GM21619 (cell line): ENCODE measurements at regions not wholly inside any gene's neighbourhood (a gene's known extent, or its start where the extent isn't known, plus 50 kb on each side); places are given as distances from the start of the nearest gene placed in this dataset.
"Not testable (repeated sequence)": the region's sequence is repeated elsewhere in the genome, so short reads cannot be mapped to it uniquely, and the experiment has no call there.

ENCODE experiments used
- ATAC-seq: cut with Tn5 transposase; IDR thresholded peaks from one replicate; pipeline ENCODE4 v1.9.1; 2021; ENCODE audit not compliant: unreplicated experiment

DNA sequence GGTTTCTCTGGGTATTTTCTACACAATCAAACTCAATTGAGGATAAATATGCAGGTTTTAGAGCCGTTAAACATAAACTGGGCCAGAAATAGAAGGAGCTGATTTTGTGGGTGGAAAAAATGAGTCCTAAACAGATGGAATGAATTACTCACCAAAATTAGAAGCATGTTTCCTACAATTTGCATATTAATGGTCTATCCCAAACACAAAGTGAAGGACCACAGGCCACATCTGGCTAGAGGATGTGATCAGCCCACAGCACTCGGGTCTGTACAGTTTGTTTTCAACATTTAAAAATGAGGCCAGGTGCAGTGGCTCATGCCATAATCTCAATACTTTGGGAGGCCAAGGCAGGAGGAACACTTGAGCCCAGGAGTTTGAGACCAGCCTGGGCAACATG lies 296.3 kb downstream of the PREX1 start:
- no peak for ATAC-seq

DNA sequence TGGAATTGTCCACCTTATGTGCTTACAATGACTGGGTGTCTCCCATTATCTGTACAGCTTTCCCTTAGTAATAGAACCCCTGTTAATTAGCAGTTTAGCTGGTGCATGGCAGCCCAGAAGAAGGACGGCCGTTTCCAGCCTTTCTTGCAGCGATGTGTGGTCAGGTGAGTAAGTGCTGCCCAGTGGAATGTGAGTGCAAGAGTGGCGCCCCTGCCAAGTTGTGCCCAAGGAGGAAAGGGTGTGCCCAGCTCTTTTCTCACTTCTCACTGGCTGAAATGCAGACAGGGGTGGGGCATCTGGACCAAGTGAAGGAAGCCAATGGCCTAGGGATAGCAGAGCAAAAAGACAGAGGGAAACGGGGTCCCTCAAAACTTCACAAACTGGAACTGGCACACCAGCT lies 296.8 kb downstream of the PREX1 start:
- ATAC-seq, result no peak

DNA sequence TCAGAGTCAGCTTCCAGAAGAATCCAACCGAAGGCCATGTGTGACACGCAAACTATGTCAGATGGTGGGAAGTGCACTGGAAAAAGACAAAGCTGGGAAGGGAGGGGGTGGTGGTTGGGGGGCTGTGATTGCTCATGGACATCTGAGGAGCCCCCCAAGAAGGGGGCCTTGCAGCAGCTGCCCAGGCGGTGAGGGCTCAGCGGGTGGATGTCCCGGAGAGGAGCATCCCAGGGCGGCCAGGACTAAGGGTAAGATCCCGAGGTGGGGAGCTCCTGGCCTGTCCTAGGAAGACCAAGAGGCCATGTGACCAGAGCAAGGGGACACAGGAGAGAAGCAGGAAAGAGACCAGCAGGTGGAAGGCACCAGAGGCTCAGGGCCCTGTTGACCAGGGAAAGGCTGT lies 299.5 kb downstream of the PREX1 start:
- ATAC-seq, result no peak

DNA sequence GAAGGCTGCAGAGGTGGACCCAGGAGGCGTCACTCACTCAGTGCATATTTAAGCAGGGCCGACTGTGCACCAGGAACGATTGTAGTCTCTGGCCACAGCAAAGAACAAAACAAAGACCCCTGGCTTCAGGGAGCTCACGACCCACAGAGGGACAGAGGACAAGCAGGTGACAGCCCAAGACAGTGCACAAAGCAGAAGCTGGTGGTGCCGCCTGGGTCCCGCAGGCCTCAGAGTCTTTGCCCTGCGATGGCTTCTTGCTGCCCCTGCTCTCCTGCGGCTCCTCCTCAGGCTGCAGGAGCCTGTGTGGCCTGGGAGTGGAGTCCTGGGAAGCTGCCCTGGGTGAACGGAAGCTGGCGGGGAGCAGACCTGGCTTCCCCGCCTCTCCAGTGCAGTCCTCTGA lies 300.0 kb downstream of the PREX1 start:
- no peak for ATAC-seq

DNA sequence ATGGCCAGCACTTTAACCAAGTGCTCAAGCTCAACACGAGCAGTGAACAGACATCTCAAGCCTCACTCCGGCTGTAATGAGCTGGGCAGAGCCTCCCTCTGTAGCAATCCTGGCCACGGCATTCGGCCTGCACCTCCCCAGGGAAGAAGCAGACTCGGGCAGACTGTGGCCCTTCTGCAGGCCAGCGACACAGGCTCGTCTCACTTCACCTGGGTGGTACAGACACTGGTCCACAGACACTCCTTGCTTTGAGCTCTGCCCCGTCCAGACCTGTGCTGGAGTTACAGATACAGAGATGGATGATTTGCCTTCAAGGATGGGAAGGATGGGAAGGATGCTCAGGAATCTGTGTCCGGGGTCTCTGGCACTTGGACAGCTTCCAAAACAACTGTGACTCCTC lies 300.9 kb downstream of the PREX1 start:
- no peak for ATAC-seq

DNA sequence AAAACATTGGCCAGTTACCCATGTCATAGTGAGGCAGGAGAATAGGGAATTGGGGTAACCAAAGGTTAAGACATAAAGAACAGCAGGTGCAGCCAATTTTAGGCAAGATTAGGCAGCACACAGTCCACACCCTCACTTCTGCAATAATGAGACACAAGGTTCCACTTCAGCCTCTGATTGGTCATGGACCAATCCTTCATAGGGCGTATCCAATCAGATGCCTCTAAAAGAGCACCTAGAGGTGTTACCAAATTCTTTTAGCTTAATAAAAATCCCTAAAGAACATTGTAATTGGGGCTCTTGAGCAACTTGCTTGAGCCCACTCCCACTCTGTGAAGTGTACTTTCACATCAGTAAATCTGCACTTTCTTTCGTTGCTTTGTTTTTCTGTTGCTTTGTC lies 302.4 kb downstream of the PREX1 start:
- ATAC-seq, result no peak

DNA sequence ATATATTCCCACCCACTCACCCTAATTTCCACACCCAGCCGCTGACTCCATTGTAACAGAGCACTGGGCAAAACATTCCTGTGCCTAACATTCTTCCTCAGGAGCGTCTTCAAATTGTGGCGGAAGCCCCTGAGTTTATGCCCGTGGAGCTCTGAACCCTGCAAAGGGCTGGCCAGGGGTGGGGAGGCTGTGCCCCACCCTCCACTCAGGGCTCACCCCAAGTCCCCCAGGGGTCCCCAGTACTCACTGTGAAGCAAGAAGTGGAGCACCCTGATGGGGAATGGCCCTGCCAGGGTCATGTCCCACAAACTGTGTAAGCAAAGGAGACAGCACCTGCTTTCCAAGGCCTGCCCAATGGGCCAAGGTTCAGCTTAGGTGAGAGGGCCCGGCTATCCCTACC lies 303.2 kb downstream of the PREX1 start:
- no peak for ATAC-seq

DNA sequence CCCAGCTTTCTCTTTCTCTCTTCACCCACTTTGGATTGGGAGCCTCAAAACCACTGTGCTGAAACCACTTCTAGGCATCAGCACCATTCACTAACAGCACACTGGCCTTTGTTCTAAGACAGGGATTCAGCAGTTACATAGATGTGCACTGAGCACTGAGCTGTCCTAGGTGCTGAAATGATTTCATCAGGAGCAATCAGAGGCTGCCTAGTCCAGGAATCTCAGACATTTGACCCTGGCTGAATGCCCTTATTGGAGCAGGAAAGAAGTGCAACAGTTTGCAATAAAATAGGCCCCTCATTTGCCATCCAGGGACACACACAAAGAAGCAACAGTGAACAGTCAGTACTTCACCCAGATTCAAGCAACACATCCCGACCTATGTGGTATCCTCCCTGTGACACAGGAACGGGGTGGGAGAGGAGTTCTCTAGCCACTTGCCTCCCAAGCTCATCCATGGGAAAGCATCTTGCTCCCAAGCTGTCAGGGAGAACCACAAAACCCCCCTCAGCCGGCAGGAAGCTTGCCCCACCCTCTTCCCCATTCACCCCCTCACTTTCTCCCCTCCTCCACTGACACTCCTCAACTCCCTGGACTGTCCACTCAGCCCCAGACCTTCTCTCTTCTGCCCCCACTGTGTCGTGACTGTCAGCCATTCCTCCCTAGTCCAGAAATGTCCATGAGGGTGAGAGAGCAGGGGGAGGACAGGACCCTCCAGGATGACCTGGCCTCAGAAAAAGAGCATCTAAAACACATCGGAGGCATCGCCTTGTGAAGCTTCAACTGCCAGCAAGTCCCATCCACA lies 304.4 kb downstream of the PREX1 start:
- ATAC-seq, result no peak

DNA sequence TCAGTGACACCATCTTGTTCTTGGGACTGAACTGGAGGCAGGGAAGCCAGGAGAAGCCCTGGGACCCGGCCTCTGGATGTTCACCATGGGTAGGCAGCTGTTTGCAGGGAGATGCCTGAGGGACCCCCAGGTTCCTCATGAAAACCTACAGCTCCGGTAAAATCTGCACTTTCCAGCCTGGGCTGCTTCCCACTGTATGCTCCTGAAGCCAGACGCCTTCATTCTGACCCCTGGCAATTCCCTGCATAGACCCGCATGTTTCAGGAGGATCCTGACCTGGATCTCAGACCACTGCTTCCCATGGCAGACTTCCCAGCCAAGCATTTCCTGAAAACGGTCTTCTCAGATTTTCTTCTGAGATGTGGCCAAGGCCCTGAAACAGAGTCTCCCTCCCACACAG lies 306.7 kb downstream of the PREX1 start:
- no peak for ATAC-seq

DNA sequence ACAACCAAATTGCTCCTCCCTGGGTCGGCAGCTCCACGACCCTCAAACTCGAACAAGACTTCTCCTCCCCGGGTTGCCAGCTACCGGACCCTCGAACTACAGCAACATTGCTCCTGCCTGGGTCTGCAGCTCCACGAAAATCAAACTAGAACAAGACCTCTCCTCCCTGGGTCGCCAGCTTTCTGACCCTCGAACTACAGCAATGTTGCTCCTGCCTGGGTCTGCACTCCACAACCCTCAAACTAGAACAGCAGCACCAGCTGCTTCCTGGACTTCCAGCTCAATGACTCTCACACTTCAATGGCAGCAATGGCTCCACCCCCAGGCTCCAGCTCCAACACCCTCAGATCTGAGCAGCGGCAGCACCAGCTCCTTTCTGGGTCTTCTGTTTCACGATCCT lies 311.6 kb downstream of the PREX1 start:
- not testable (repeated sequence) for ATAC-seq

DNA sequence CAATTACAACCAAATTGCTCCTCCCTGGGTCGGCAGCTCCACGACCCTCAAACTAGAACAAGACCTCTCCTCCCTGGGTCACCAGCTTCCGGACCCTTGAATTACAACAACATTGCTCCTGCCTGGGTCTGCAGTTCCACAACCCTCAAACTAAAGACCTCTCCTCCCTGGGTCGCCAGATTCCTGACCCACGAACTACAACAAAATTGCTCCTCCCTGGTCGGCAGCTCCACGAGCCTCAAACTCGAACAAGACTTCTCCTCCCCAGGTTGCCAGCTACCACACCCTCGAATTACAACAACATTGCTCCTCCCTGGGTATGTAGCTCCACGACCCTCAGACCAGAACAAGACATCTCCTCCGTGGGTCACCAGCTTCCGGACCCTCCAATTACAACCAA lies 313.2 kb downstream of the PREX1 start:
- not testable (repeated sequence) for ATAC-seq

DNA sequence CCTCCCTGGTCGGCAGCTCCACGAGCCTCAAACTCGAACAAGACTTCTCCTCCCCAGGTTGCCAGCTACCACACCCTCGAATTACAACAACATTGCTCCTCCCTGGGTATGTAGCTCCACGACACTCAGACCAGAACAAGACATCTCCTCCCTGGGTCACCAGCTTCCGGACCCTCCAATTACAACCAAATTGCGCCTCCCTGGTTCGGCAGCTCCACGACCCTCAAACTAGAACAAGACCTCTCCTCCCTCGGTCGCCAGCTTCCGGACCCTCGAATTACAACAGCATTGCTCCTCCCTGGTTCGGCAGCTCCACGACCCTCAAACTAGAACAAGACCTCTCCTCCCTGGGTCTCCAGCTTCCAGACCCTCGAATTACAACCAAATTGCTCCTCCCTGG lies 315.3 kb downstream of the PREX1 start:
- ATAC-seq, result not testable (repeated sequence)

DNA sequence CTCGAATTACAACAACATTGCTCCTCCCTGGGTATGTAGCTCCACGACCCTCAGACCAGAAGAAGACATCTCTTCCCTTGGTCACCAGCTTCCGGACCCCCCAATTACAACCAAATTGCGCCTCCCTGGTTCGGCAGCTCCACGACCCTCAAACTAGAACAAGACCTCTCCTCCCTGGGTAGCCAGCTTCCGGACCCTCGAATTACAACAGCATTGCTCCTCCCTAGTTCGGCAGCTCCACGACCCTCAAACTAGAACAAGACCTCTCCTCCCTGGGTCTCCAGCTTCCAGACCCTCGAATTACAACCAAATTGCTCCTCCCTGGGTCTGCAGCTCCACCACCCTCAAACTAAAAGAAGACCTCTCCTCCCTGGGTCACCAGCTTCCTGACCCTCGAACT lies 322.7 kb downstream of the PREX1 start:
- ATAC-seq, result not testable (repeated sequence)

DNA sequence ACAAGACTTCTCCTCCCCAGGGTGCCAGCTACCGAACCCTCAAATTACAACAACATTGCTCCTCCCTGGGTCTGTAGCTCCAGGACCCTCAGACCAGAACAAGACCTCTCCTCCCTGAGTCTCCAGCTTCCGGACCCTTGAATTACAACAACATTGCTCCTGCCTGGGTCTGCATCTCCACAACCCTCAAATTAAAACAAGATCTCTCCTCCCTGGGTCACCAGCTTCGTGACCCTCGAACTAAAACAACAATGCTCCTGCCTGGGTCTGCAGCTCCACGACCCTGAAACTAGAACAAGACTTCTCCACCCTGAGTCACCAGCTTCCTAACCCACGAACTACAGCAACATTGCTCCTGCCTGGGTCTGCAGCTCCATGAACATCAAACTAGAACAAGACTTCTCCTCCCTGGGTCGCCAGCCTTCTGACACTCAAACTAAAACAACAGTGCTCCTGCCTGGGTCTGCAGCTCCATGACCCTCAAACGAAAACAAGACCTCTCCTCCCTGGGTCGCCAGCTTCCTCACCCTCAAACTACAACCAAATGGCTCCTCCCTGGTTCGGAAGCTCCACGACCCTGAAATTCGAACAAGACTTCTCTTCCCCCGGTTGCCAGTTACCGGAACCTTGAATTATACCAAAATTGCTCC lies 324.5 kb downstream of the PREX1 start:
- ATAC-seq, result no peak

DNA sequence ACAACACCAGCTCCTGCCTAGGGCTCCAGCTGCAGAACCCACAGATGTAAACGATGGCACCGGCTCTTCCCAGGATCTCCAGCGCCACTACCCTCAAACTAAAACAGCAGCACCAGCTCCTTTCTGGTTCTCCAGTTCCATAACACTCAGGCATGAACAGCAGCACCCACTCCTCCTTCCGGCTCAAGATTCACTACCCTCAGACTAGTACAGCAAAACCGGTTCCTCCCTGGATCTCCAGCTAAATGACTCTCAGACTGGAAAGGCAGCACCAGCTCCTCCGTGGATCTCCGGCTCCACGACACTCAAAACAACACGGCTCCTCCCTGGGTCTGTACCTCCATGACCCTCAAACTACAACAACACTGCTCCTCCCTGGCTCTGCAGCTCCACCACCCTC lies 325.0 kb downstream of the PREX1 start:
- ATAC-seq, result no peak

DNA sequence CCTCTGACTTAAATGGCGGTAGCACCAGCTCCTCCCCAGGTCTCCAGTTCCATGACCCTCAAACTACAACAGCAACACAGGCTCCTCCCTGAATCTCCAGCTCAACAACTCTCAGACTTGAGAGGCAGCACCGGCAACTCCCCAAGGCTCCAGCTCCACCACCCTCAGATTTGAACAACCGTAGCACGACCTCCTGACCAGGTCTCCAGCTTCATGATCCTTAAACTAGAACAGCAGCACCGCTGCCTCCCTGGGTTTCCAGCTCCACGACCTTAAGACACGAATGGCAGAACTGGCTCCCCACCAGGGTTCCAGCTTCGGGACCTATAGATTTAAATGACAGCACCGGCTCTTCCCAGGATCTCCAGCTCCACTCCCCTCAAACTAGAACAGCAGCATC lies 325.8 kb downstream of the PREX1 start:
- ATAC-seq, result no peak

DNA sequence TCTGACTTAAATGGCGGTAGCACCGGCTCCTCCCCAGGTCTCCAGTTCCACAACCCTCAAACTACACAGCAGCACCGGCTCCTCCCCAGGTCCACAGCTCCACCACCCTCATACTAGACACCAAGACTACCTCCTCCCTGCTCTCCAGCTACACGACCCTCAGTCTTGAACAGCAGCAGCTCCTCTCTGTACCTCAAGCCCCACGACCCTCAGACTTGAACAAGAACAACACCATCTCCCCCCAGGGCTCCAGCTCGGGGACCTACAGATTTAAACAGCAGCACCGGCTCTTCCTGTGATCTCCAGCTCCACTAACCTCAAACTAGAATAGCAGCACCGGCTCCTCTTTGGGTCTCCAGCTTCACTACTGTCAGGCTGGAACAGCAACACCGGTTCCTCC lies 326.9 kb downstream of the PREX1 start:
- ATAC-seq, result not testable (repeated sequence)

DNA sequence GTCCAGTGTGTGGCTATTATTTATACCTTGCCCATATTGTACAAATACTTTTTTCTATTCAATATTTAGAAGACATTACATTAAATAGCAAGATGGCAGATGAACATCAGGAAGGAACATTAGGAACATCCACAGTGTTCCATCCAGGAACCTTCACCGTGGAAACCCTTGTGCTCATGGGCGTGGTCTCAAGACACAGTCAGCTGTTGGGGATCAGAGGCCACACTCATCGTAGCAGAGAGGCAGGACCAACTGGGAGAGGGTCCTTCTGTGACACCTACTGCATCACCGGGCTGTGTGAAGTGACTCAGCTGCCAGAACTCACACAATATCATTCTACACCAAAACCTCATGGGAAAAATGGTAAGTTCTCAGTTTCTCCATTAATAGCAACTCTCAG lies 328.9 kb downstream of the PREX1 start:
- not testable (repeated sequence) for ATAC-seq

DNA sequence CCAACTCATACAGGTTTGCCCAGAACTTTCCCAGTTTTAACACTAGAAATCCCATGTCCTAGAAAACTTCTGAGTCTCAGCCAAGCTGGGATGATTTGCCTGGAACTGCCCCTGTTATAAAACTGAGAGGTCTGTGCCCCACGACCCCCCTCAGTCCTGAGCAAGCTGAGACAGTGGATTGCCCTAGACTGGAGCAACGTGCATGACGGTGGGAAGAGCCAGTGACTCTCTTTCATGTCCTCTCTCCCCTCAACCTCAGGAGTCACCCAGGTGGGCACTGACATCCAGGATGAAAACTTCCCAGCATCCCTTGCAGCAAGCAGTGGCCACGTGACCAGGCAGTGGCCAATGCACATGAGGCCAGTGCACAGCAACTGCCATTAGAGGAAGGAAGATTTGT lies 329.7 kb downstream of the PREX1 start:
- not testable (repeated sequence) for ATAC-seq

DNA sequence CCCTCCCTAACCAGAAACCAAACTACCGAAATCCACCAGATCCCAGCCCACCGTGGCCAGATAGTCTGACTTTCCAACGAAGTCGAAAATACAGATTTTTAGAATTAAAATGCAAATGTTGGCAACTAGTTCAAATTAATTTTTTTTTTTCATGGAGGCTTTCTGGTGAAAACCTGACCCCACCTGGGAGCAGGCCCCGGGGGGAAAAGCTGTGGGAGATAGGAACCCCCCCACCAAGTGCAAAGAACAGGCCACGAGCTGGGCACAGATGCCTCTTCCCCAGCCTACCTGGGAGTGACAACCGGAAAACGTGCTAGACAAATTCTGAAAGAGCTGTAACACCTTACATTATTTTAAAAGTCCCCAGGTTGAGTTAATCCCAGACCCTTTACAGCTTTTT lies 333.8 kb downstream of the PREX1 start:
- ATAC-seq, result no peak

DNA sequence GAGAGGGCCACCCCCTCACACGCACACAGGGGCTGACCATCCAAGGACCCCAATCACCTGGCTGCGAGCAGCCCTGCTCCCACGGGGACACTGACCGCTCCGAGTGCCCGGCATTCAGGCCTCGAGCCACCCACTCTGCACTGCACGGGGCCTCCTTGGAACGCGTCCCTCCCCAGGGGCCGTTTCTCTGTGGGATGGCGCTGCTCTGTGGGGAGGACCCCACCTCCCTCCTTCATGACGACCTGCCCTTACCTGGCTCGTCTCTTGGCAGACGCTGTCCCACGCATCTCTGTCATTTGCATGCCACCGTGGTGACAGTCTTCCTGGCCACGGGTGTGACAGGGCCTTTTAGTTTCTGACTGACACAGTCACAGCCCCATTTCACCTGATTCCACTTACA lies 334.5 kb downstream of the PREX1 start:
- ATAC-seq, result not testable (repeated sequence)

DNA sequence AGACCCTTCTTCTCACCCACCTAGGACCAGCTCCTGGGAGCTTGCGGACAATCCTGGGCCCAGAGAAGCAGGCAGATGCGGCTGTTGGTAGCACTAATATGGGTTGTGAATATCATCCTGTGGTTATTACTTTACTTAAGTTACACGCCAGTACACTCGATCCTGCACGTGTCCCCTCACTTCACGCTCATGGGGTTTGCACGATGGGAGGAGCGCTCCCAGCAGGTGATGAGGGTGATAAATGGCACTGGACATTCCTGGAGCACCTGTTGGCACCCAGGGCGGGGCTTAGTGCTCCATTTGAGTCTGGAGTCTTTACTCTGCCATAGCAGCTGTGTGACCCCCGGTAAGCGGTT lies 335.1 kb downstream of the PREX1 start:
- no peak for ATAC-seq
